GM23338 (cell line): ENCODE measurements at regions not wholly inside any gene's neighbourhood (a gene's known extent, or its start where the extent isn't known, plus 50 kb on each side); places are given as distances from the start of the nearest gene placed in this dataset.

ENCODE experiments used
- CREB1 ChIP-seq: fragments of 250-450 bp; sonication (Bioruptor Pico); IDR thresholded peaks from 2 replicates; pipeline ENCODE4 v1.5.0; 2020; ENCODE audit warnings: low read depth, mild to moderate bottlenecking, moderate library complexity
- CTCF ChIP-seq, 2 experiments: fragments of 200-600 bp in 1 of 2; sonication (generic) in 1 of 2; conservative IDR thresholded peaks; 2 replicates each; pipeline versions ENCODE4 v1.5.1 to v1.6.1; 2016 to 2017; ENCODE audit warnings: antibody characterized with exemption in 2 of 2, low read depth in 2 of 2, mild to moderate bottlenecking in 2 of 2, moderate library complexity in 1 of 2
- ETS1 ChIP-seq: IDR thresholded peaks from 2 replicates; pipeline ENCODE4 v1.6.1; 2016; ENCODE audit warnings: antibody characterized with exemption
- EZH2 ChIP-seq: fragments of 200-600 bp; sonication (generic); IDR thresholded peaks from one replicate; pipeline ENCODE4 v1.8.0; 2017; ENCODE audit warnings: antibody characterized with exemption, mild to moderate bottlenecking, low read depth; ENCODE audit not compliant: unreplicated experiment
- EZH2phosphoT487 ChIP-seq: fragments of 200-600 bp; sonication (generic); IDR thresholded peaks from one replicate; pipeline ENCODE4 v1.8.1; 2018; ENCODE audit warnings: antibody characterized with exemption; ENCODE audit not compliant: unreplicated experiment
- JUNB ChIP-seq: IDR thresholded peaks from one replicate; pipeline ENCODE4 v1.6.1; 2016; ENCODE audit warnings: antibody characterized with exemption; ENCODE audit not compliant: unreplicated experiment
- NANOG ChIP-seq: IDR thresholded peaks from 2 replicates; pipeline ENCODE4 v1.6.1; 2016; ENCODE audit warnings: antibody characterized with exemption, borderline replicate concordance
- POLR2AphosphoS5 ChIP-seq: IDR thresholded peaks from 2 replicates; pipeline ENCODE4 v1.6.1; 2016; ENCODE audit warnings: antibody characterized with exemption, low read depth
- REST ChIP-seq: IDR thresholded peaks from one replicate; pipeline ENCODE4 v1.6.1; 2018; ENCODE audit warnings: antibody characterized with exemption; ENCODE audit not compliant: unreplicated experiment
- STAT1 ChIP-seq: IDR thresholded peaks from one replicate; pipeline ENCODE4 v1.6.1; 2016; ENCODE audit warnings: antibody characterized with exemption; ENCODE audit not compliant: unreplicated experiment
- ZNF331 ChIP-seq: fragments of 250-450 bp; sonication (Bioruptor Pico); IDR thresholded peaks from 2 replicates; pipeline ENCODE4 v1.5.0; 2020; ENCODE audit warnings: low read depth, mild to moderate bottlenecking, moderate library complexity
- ZNF462 ChIP-seq: fragments of 250-450 bp; sonication (Bioruptor Pico); IDR thresholded peaks from 2 replicates; pipeline ENCODE4 v1.5.0; 2020; ENCODE audit warnings: mild to moderate bottlenecking, moderate library complexity

- TF ChIP-seq CTCF (conservative IDR thresholded peaks at IDR 0.05; ENCODE audit: low read depth in 2 of 2) (no peak), EZH2phosphoT487 (no peak), JUNB (no peak), REST (no peak), POLR2AphosphoS5 (no peak), EZH2 (no peak), STAT1 (no peak), NANOG (no peak), ZNF331 (CRISPR knock-in tag) (no peak), ETS1 (no peak), CREB1 (CRISPR knock-in tag) (no peak), ZNF462 (CRISPR knock-in tag) (no peak)
Observed at GRCh38 chr13:56459286-56459685, 681.4 kb upstream of the PRR20A start.
